Vagina (tissue), 2 donors: ENCODE measurements at regions not wholly inside any gene's neighbourhood (a gene's known extent, or its start where the extent isn't known, plus 50 kb on each side); places are given as distances from the start of the nearest gene placed in this dataset.

Experiments used
- CTCF ChIP-seq, 3 experiments: fragments of 450-650 bp in 2 of 3; fragments of 200-600 bp in 1 of 3; sonication (generic) in 1 of 3; IDR thresholded peaks; one replicate each; pipeline ENCODE4 v1.5.1; 2017 to 2019; ENCODE audit warnings: antibody characterized with exemption in 3 of 3, mild to moderate bottlenecking in 2 of 3, moderate library complexity in 2 of 3
- POLR2A ChIP-seq, 2 donors: fragments of 450-650 bp; IDR thresholded peaks; one replicate each; pipeline ENCODE4 v1.6.1; 2017; ENCODE audit warnings: antibody characterized with exemption in 2 of 2, mild to moderate bottlenecking in 2 of 2, moderate library complexity in 2 of 2
- POLR2AphosphoS5 ChIP-seq, 2 donors: sonication (generic); formaldehyde crosslinking; IDR thresholded peaks; one replicate each; pipeline ENCODE4 v1.9.0; 2017; ENCODE audit warnings: antibody characterized with exemption in 2 of 2, mild to moderate bottlenecking in 2 of 2, low read depth in 1 of 2; ENCODE audit not compliant: insufficient read depth in 1 of 2

DNA sequence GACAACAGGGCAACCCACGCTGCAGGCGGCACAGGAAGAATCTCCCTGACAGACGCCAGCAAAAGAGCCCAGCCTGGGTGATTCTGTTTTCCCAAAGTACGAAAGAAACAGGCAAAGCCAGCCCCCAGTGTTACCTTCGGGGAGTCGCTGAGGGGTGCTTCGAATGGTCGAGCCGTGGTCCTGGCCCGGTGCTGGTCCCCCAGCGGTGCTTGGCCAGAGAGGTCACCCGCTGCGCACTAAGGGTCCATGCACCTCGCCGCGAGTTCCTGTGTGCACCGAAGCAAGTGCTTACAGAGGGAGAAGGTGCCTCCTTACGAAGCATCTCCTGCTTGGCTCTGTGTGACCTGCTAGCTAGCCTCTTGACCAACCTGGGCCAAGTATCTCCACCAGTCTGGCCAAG is 77.1 kb downstream of the HMX1 start:
- TF ChIP-seq CTCF (IDR thresholded peaks at IDR 0.05): no peak
- no peak for TF ChIP-seq POLR2A (IDR thresholded peaks at IDR 0.05)
- TF ChIP-seq POLR2AphosphoS5 (IDR thresholded peaks at IDR 0.05; ENCODE audit: insufficient read depth in 1 of 2, low read depth in 1 of 2): no peak
